Epithelial cell of esophagus (primary cell): ENCODE measurements at regions not wholly inside any gene's neighbourhood (a gene's known extent, or its start where the extent isn't known, plus 50 kb on each side); places are given as distances from the start of the nearest gene placed in this dataset.

Experiments
- DNase-seq: peaks from one replicate; pipeline ENCODE4 v3.0.0; 2010; ENCODE audit warnings: low read depth
- H3K4me3 ChIP-seq: 2 replicates; pipeline ENCODE4 v1.5.1; 2011; ENCODE audit warnings: mild to moderate bottlenecking, low read length, control low read depth
- TF ChIP-seq, protein P1 (sequence below): IDR thresholded peaks from 2 replicates; pipeline ENCODE4 v1.5.1; 2011; ENCODE audit warnings: low read depth, mild to moderate bottlenecking, low read length, control low read depth, inconsistent platforms; ENCODE audit not compliant: insufficient read depth; ENCODE audit errors: missing control alignments

DNA sequence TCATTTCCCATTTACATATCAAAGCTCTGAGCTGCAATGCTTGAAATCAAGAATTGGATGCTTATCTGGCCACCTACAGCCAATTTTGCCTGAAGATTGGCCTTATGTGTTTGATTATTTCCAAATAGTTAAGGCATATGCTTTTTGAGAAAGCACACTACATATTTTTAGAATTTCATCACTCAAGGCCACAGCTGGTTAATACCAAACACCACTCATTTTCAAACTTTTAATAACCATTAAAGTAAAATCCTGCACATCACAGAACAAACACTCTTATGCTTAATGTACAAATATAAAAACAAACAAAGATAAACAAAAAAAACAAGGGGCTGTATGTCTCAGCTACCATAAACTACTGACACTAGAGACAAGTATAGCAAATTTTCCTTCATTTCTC, 96.9 kb upstream of the HMGCLL1 start:
- TF ChIP-seq, protein P1, sequence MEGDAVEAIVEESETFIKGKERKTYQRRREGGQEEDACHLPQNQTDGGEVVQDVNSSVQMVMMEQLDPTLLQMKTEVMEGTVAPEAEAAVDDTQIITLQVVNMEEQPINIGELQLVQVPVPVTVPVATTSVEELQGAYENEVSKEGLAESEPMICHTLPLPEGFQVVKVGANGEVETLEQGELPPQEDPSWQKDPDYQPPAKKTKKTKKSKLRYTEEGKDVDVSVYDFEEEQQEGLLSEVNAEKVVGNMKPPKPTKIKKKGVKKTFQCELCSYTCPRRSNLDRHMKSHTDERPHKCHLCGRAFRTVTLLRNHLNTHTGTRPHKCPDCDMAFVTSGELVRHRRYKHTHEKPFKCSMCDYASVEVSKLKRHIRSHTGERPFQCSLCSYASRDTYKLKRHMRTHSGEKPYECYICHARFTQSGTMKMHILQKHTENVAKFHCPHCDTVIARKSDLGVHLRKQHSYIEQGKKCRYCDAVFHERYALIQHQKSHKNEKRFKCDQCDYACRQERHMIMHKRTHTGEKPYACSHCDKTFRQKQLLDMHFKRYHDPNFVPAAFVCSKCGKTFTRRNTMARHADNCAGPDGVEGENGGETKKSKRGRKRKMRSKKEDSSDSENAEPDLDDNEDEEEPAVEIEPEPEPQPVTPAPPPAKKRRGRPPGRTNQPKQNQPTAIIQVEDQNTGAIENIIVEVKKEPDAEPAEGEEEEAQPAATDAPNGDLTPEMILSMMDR, result no peak
- no peak for DNase-seq
- H3K4me3 ChIP-seq, result no peak overlapping the region

DNA sequence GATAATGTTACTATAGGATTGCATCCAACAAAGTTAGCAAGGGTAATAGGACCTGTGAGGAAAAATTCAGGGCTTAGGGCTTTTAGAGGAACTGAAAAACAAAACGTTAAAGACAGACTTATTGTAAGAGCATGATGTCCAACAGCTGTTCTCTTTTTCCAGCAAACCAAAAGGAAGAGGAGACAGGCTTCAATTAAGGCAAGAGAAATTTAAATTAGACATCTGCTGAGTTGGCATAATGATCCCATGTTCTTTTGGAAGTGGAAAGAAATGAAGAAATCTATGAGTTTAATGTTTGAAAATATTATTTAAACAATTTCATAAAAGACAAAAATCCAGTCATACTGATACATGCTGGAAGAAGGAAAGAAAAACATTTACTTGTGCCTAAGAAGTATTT, 95.7 kb upstream of the HMGCLL1 start:
- no peak for DNase-seq
- TF ChIP-seq, protein P1, result no peak
- no peak overlapping the region for H3K4me3 ChIP-seq

DNA sequence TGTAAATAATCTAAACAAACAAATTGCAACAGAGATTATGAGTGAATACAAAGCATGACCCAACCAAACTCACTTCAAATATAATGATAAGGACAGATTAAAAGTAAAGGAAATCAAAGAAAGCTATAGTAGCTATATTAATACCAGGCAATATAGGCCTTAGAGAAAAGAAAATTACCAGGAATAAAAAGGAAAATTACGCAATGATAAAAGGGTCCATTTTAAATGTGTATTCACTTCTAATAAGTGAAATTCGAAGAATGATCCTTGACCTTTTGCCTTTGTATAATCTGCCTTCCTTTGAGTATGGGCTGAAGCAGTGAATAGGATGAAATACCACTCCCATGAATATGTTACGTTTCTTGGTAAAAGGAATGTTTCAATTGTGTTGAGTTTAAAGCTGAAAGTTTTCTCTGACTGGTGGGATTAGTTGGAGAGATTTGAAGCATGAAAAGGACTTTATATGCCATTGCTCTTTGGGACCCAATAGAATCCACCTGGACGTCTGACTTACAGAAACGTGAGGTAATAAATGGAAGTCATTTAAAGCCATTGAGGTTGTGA, 91.9 kb upstream of the HMGCLL1 start:
- no peak for DNase-seq
- TF ChIP-seq, protein P1, result no peak
- H3K4me3 ChIP-seq, result no peak overlapping the region

DNA sequence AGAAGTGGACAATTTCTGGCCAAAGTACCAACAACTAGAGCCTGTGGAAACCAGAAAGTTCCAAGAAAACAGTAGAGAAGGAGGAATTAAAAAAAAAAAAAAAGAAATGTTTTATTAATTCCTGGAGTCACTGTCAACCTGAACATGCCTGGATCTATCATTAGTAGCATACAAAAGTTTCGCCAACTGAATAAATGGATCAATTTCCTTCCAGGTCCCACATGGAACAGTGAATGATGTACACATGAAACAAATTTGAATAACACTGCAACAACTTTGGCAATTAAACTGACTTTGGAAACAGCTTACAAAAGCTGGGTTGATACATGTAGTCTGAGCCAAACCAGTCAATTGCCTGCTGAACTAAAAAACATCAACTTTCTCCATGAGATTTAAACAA, 90.0 kb upstream of the HMGCLL1 start:
- TF ChIP-seq, protein P1, result no peak
- no peak overlapping the region for H3K4me3 ChIP-seq
- no peak for DNase-seq

DNA sequence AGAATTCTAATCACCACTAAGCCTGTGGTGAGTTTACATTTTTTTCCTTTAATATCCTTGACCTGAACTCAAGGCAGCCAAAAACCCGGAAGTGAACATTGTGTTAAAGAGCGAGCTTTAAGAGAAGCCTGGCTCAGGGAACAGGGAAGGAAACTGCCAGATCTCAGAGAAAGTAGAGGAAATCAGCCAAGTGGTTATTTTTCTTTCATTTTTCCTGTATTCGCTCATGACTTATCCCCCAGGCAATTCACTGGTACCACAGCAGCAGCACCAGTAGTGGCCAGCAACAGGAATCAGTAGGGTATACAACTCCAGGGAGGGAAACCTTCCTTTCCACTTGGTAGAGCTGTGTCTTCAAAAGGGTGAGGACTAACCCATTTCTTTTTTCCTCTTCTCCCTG, 89.6 kb upstream of the HMGCLL1 start:
- no peak for DNase-seq
- H3K4me3 ChIP-seq, result no peak overlapping the region
- TF ChIP-seq, protein P1, result no peak

DNA sequence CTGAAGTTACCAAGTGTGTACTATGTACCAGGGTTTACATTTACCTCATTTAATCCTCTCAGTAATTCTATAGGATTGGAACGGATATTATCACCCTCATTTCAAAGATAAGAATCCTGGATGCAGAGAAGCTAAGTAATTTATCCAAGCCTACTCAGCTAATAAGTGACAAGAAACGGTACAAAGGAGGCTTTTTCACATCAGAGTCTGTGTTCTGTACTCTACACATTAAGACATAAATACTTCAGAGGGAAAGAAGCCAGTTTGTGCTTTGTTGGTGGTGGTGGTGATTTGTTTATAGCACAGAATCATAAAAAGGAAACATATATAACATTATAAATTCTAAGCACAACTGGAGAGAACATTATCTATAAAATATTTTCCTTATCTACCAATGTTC, 88.3 kb upstream of the HMGCLL1 start:
- DNase-seq, result no peak
- TF ChIP-seq, protein P1, result no peak
- H3K4me3 ChIP-seq, result no peak overlapping the region

DNA sequence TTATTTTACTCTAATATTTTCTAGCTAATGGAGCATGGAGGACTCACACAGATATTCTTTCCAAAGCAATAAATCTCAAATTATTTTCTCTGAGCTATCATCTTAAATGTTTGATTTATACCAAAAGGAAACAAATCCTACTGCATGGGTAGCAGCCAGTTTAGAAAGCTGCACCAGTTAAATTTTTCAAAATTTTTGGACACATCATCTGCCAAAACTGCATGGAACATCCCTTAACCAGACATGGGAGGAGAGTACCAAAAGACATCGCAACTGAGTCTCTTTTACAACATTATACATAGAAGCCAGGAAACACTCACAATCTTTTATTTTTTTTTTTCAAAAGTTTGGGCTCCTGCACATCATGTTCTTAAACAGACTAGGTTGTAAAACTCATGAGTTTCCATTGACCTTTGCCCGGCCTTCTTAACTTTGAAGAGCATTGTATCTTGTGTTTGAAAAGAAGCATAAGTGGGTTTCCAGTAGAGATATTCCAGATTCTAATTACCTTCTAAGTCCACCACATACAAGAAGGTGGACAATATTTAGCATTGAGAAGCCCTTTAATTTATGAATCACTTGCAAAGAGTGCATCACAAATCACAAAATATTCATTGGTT, 87.7 kb upstream of the HMGCLL1 start:
- DNase-seq, result no peak
- no peak overlapping the region for H3K4me3 ChIP-seq
- TF ChIP-seq, protein P1, result no peak
